G401 (cell line): ENCODE measurements at regions not wholly inside any gene's neighbourhood (a gene's known extent, or its start where the extent isn't known, plus 50 kb on each side); places are given as distances from the start of the nearest gene placed in this dataset.

ENCODE experiments used
- DNase-seq: peaks from one replicate; pipeline ENCODE4 v3.0.0-alpha.2; 2015; ENCODE audit warnings: low spot score
- in situ Hi-C: cut with HindIII; loops from 2 replicates; pipeline ENCODE4 v1.10.0; 2016; ENCODE audit warnings: low sequenced_read_pairs, mixed read lengths

DNA sequence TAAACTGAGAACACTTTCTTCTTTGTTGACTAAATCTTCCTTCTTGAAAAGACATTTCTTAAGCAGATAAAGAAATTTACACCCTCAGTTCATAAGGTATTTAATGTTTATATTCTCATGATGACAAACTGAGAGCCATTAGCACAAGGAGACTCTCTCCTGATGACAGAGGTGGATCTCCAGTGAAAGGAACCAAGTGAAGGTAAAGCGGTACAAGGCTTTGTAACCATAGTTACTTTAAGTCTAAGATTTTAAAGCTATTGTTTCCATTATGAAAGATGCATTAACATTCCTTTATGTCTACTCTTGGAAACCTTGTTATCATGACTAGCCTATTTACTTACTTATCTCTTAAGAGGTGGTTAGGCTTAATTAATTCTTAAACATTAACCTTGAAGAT, 737.1 kb downstream of the MECOM start:
- in situ Hi-C loops, result no loop called here

GRCh38 chr3:168925568-168925967, 737.9 kb downstream of the MECOM start:
- in situ Hi-C loops, result no loop called here
- no peak for DNase-seq

More for the DNA sequence above, 737.1 kb downstream of the MECOM start:
- DNase-seq, result no peak

GRCh38 chr3:168914662-168915061, 748.9 kb downstream of the MECOM start:
- no peak for DNase-seq
- in situ Hi-C loops, result no loop called here

GRCh38 chr3:168909260-168909659, 754.3 kb downstream of the MECOM start:
- no peak for DNase-seq

DNA sequence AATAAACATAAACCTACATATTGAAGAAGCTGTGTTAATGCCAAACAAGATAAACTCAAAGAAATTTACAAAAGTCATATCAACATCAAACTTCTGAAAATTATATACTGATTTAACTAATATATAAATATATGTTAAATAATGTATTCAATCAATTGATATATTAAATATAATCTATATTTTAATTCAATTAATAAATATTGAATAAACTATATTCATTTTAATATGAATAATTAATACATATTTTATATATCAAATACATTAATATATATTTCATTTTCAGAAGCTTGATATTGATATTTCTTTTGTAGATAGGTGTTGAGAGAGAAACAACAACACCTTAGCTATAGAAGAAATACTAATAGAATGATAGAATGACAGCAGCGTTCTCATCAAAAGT, 768.1 kb downstream of the MECOM start:
- no peak for DNase-seq
- in situ Hi-C loops, result no loop called here

More at GRCh38 chr3:168909260-168909659, 754.3 kb downstream of the MECOM start:
- in situ Hi-C loops, result no loop called here

DNA sequence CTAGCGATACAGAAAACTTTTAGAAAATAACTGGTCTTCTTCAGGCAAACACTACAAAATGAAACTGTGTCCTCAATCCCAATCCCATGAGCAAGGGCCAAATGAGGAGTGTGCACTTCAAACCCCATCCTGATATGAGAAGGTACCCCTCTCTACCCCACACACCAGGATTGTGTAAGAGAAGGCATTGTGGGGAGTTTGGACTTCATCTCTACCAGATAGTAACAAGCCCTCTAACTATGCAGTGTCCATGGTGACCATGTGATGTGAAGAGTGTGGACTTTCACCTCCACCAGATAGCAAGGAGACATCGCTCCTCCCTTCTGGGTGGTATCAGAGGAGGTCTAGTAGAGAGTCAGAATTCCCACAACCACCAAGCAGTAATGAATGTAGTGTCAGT, 769.3 kb downstream of the MECOM start:
- DNase-seq, result no peak
- in situ Hi-C loops, result no loop called here

GRCh38 chr3:168889666-168890065, 773.8 kb downstream of the MECOM start:
- DNase-seq, result no peak
- in situ Hi-C loops, result no loop called here

GRCh38 chr3:168888781-168889180, 774.7 kb downstream of the MECOM start:
- DNase-seq, result no peak
- in situ Hi-C loops, result no loop called here

DNA sequence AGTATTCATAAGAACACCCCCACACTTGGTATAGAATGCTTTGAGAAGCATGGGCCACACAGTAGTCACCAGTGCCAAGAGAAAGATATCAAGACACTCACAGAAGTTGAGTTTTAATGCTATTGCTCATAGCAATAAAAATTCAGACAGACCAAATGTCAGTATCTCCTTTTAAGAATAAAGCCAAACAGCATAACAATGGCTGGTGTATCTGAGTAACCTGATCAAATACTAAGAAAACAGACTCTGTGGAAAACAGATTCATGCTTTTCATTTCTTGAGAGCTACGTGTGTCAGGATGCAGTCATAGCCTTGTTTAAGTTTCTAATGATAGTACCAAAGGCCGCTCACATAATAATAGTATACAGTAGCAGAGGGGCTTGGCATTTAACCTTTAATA, 778.5 kb downstream of the MECOM start:
- DNase-seq, result no peak
- in situ Hi-C loops, result no loop called here

- DNase-seq, result peak; percentile 10
- in situ Hi-C loops, result no loop called here
Observed at GRCh38 chr3:168884353-168884903, 779.1 kb downstream of the MECOM start.

DNA sequence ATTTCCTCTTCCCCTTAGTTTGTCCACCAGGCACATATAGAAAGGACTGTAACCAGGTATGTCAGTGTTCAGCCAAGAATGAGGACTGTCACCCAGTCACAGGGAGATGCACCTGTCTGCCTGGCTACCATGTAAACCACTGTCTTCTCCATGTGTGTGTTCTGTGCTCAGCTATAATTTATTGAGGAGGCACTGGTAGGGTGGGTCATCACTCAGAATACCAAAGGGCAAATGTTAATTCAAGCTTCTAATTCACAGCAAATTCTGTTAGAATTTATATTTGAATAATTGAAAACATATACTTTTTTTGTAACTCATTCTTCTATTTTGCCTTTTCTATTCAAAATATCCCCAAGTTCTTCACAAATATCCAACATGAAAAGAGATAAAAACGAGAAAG, 780.4 kb downstream of the MECOM start:
- DNase-seq, result no peak
- in situ Hi-C loops, result no loop called here

GRCh38 chr3:168881804-168882203, 781.7 kb downstream of the MECOM start:
- in situ Hi-C loops, result no loop called here
- no peak for DNase-seq

DNA sequence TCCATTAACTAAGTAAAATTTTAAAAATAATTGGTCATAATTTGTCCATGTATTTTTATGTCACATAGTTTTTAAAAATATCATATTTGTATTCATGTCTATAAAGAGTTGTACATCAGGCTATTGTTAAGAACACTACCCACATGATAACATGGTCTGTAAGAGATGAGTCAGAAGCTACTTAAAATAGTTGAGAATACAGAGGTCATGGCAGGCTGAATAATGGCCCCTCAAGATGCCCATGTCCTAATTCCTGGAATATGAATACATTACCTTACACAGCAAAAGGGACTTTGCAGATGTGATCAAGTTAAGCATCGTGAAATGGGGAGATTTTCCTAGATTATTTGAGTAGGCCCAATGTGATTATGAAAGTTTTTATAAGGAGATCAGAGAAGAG, 782.9 kb upstream of the GOLIM4 start:
- in situ Hi-C loops, result no loop called here

GRCh38 chr3:168877899-168878298, 782.2 kb upstream of the GOLIM4 start:
- in situ Hi-C loops, result no loop called here
- DNase-seq, result no peak

More for the DNA sequence above, 782.9 kb upstream of the GOLIM4 start:
- no peak for DNase-seq

DNA sequence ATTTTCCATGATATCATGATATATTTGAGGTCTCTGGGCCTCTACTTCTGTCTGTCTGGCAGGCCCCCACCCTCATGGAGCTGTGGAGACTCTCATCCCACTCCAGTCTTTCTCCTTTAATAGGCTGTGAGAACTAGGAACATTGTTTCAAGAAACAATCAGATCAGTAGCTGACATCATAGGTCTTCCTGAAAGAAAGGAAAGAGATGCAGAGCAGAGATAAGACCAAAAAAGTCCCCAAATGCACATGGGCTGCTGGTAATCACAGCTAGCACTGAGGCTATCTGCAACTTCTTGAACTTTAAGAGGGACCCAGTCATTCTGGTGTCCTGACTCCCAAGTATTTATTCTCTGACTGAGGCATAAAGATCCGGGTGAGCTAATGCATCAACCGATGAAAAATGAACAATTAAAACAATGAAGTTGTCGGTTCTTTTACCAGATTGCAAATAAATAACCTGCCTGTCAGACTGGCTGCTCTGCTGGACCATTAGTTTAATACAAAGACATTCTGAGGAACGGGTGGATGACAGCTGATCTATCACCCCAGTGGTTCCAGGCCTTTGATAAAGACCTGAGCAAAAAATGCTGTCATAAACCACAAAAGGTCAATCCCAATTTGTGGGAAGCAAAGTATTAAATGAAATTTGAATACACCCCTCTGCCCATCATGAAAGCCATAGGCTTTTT, 780.8 kb upstream of the GOLIM4 start:
- no peak for DNase-seq
- in situ Hi-C loops, result no loop called here

DNA sequence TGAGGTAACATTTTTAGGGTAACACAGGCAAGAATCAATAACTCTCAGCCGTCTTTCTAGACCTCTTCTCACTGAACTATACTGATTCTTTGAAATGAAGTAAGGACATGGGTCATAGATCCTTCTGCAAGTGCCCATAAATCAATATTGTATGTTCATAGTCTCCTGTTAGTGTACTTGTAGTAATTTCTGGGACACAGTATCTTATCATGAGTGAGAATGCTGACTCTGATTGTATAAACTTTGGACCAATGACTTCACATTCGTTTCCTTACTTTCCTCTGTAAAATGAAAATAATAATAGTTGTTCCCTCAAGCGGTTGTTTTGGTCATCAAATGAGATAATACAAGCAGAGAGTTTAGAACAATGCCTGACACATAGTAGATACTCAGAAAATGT, 777.1 kb upstream of the GOLIM4 start:
- in situ Hi-C loops, result no loop called here
- DNase-seq, result no peak

- DNase-seq, result no peak
- in situ Hi-C loops, result no loop called here
Observed at GRCh38 chr3:168870892-168871291, 775.2 kb upstream of the GOLIM4 start.

- in situ Hi-C loops, result no loop called here
- no peak for DNase-seq
Observed at GRCh38 chr3:168865022-168865551, 769.4 kb upstream of the GOLIM4 start.

GRCh38 chr3:168864107-168865021, 768.6 kb upstream of the GOLIM4 start:
- DNase-seq, result no peak
- in situ Hi-C loops, result no loop called here

DNA sequence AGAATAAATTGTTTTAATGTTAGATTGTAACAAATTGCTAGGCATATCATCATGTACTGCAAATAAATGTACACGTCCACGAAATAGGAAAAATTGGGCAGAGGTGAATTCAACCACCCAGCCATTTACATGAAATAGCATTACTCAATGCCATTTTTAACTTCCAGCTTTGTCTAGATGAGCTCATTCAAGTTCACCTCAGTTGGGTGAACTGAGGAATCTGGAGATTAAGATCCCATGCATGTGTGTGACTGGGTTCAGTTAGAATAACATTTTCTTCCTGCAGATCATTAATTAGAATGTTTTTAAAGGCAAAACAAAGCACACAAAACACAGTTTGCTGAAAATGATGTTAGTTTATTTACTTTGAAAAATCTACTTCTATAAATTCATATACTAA, 767.8 kb upstream of the GOLIM4 start:
- in situ Hi-C loops, result no loop called here

More for the DNA sequence above, 767.8 kb upstream of the GOLIM4 start:
- DNase-seq, result no peak
